Fibroblast of lung (primary cell): ENCODE measurements at regions not wholly inside any gene's neighbourhood (a gene's known extent, or its start where the extent isn't known, plus 50 kb on each side); places are given as distances from the start of the nearest gene placed in this dataset.

ENCODE experiments used
- CTCF ChIP-seq, 2 donors: IDR thresholded peaks in 1 of 2; conservative IDR thresholded peaks in 1 of 2; 1 replicate in 1 of 2; 2 replicates in 1 of 2; pipeline ENCODE4 v1.5.1; 2011 to 2012; ENCODE audit warnings: low read length in 2 of 2, control low read depth in 1 of 2, inconsistent platforms in 1 of 2, low read depth in 1 of 2, mild to moderate bottlenecking in 1 of 2
- EZH2 ChIP-seq: IDR thresholded peaks from 2 replicates; pipeline ENCODE4 v1.5.1; 2012; ENCODE audit warnings: low read length, control low read depth, mild to moderate bottlenecking; ENCODE audit errors: missing control alignments

DNA sequence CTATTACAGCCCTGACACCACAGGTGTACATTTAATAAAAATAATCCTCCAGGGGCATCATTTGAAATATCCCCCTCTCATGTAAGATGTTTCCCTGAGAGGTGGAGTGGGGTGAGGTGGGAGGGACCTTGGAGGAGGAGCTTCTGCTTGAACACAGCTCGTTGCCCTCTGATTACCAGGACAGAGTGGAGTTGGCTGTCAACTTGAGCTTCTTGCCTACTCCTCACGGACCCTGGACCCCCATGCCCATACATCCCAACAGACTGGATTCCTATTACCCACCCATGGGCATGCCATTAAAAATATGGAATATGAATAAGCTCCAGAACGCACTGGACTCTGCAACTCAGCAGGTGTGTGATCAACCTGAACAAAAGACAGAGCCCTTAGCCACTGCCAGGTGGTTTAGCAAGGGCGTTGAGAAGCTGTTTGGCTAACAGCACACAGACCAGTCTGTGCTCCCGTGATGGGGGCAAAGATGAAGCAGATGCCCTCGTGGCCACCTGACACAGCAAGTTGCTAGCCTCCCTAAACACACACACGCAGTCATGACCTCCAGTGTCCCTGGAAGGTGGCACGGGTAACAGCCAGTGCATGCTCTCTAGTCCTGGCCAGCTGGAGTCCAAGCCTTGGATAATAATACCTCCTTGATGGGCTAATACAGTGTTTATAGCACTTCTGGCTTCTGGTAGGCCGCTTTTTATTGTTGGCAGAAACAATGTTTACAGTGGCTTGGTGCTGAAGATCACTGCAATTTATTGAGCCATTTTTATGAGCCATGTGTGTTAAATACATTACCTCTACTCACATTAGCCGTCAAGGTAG, 155.0 kb downstream of the TOMM20 start:
- no peak for TF ChIP-seq CTCF (conservative IDR thresholded peaks at IDR 0.05 in 1 of 2, IDR thresholded peaks at IDR 0.05 in 1 of 2; ENCODE audit: low read depth in 1 of 2, low read length in 2 of 2)
- TF ChIP-seq EZH2, result no peak
